Stimulated activated CD4-positive, alpha-beta T cell treated with anti-CD3 and anti-CD28 coated beads, Interleukin-12 subunit alpha, Interleukin-12 subunit beta, amount 100 ng/mL, for 4 hours (primary cell): ENCODE measurements at regions not wholly inside any gene's neighbourhood (a gene's known extent, or its start where the extent isn't known, plus 50 kb on each side); places are given as distances from the start of the nearest gene placed in this dataset.
"Not testable (repeated sequence)": the region's sequence is repeated elsewhere in the genome, so short reads cannot be mapped to it uniquely, and the experiment has no call there.

Source experiments
- DNase-seq: peaks from one replicate; pipeline ENCODE4 v3.0.0-alpha.2; 2020

- DNase-seq, result no peak
These were observed 84.8 kb upstream of the WDR44 start for GRCh38 chrX:118261151-118261550.

- DNase-seq, result no peak
These were observed 74.1 kb upstream of the WDR44 start for GRCh38 chrX:118271775-118272174.

DNA sequence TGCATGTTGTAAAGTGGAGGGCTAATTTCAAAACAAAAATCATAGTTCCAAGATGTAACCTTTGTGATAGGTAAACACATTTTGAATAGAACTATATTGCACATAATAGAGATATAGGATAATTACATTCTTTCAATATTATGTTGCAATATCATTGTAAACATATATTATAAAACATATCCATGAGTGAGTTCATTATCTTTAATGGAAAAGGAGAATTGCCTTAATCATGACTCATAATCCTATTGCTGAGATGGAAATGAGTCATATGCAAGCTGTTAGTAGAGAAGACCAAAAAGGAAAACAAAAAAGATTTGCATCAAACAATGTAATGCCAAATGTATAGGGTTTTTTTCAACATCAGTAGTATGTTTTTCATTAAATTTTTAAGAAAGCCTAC is 73.7 kb upstream of the WDR44 start:
- no peak for DNase-seq

GRCh38 chrX:118286066-118286762 is 59.7 kb upstream of the WDR44 start:
- DNase-seq, result no peak

- not testable (repeated sequence) for DNase-seq
These were observed 50.1 kb upstream of the WDR44 start for GRCh38 chrX:118295818-118296217.
